HG03064 (cell line): ENCODE measurements at regions not wholly inside any gene's neighbourhood (a gene's known extent, or its start where the extent isn't known, plus 50 kb on each side); places are given as distances from the start of the nearest gene placed in this dataset.
"Not testable (repeated sequence)": the region's sequence is repeated elsewhere in the genome, so short reads cannot be mapped to it uniquely, and the experiment has no call there.

Experiments
- ATAC-seq: cut with Tn5 transposase; IDR thresholded peaks from one replicate; pipeline ENCODE4 v1.9.1; 2021; ENCODE audit warnings: low read depth; ENCODE audit not compliant: unreplicated experiment

DNA sequence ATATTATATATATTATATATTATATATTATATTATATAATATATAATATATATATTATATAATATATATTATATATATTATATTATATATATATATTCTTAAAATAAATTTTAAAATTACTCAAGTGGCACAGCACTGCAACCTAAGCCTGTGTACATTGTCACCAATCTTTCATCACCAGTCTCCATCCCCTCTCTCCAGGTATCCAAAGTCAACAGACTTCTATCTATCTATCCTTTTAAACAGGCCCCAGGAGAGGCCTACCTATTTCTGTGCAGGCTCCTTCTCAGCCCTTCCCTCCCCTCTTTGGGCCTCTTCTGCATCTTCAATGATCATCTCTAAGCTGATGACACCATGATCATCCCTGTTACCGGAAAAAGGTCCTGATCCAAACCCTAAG is 111.7 kb downstream of the RHOU start:
- no peak for ATAC-seq

DNA sequence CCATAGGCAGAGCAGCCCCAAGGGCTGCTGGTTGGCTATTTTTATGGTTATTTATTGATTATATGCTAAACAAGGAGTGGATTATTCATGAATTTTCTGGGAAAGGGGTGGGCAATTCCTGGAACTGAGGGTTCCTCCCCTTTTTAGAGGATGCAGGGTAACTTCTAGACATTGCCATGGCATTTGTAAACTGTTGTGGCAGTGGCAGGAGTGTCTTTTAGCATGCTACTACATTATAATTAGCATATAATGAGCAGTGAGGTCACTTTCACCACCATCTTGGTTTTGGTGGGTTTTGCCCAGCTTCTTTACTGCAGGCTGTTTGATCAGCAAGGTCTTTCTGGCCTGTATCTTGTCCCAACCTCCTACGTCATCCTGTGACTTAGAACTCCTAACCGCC is 112.2 kb downstream of the RHOU start:
- not testable (repeated sequence) for ATAC-seq

DNA sequence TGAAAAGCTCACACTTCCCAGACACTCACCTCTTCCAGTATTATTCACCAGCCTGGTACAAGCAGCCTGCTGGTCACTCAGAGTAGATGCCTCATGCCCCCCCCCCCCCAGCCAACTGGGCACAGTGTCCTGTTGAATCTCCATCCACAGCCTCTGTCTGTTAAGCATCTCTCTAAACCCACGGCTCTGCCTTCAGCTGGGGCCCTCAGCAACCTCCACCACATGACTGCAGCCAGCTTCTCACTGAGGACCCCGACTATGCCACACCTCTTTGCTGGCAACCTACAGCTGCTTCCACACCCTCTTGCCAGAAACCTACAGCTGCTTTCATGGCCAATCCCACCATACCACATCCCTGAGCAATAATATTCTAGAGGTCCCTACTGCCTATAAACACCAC is 113.1 kb downstream of the RHOU start:
- ATAC-seq, result no peak

DNA sequence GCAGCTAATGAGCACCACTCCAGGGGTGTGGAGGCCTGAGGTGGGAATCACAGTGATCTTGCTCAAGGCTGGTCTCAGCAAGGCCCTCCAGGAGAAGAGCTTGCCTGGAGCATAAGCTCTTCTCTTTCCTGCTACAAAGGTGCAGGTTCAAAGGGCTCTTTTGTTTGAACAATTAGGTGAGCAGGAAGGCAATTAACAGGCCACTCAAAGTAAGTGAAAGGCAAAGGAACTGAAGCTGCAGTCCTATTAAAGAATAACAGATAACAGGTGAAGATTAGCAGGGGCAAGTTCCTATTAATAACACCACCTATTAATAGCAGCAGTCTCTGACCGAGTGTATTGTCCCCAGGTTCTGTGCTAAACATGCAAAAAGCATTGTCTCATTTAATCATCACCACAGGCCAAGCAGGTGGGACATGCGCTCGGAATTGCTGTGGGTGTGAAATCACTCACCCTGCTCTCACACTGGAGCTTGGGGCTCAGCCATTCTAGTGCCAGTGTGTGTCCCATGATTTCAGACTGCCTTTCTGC is 113.8 kb downstream of the RHOU start:
- no peak for ATAC-seq

DNA sequence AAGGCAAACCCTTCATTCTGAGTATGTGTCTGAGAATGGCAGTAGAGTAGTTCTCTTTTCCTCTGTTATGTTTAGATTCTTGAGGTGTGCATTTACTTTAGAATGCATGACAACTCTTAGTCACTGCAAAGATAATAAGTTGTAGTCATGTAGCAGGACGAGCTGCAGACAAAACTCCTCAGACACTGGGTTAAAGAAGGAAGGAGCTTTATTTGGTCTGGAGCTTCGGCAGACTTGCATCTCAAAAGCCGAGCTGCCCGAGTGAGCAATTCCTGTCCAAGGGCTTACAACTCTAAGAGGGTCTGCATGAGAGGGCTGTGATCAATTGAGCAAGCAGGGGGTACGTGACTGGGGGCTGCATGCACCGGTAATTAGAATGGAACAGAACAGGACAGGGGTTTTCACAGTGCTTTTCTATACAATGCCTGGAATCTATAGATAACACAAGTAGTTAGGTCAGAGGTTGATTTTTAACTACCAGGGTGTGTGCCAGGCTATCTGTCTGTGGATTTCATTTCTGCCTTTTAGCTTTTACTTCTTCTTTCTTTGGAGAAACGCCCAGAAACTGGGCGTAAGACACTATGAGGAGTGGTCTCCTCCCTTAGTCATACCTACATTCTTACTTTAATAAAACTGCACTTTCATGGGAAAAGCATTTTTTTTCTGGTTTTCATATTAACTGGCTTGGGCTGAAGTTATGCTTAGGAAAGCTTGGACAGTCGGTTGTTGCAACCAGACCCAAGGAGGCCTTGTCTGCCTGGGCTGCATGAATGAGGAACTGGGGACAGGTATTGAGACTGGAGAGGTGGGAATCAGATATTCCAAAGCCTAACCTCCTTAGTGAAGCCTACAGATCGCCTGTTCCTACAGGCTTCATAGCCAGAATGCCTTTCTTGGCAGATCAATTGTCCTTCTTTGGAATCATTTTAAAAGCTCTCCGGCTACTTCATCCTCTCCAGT is 115.1 kb downstream of the RHOU start:
- ATAC-seq, result no peak

DNA sequence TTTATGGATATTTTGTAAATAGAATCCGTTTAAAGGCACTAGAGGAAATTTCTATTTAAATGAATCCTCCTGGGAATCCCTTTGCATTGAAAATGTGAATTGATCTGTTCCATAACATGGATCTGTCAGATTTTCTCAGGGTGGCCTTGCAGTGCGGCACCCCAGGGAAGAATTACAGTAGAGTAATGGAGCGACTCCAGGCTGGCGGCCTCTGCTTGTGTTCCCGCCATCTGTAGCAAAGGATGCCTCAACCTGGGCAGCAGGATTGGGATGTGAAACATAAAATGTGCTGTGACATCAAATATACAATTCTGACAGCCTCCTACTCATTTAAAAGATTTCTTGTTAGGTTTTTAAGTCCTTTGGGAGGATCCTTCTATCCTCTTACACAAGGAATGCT is 115.9 kb downstream of the RHOU start:
- ATAC-seq, result no peak

DNA sequence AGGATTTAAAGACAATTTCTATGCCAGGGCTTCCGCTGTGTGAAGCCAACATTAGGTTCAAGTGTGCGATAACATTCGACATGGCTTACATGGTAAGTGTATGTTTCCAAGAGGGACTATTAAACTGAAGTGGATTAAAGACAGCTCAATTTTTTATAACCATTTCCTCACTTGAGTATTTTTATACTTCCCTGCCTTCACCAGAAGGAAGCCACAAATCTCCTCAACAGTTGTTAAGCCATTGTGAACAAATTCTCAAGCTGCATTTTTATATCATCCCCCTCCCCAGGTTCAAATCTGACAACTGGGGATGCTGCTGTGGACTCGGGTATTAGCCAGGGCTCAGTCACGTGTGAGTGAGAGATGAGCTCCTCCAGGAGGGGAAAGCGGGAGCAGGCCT is 116.3 kb downstream of the RHOU start:
- no peak for ATAC-seq

DNA sequence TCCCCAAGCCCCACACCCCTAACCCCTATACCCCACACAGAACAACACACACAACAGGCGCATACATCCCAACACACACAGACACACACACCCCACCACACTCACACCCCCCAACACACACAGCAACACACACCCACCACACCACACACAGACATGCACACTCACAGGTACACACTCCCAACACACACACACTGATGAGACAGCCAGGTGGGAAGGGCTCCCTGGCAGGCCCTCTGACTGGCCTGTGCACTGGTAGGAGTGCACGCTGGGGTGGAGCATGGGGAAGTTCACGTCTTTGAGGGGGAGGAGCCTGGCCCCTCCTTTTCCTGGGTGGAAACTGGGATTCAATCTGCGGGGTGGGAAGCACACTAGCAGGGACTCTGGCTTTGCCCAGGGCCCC is 116.7 kb downstream of the RHOU start:
- no peak for ATAC-seq

DNA sequence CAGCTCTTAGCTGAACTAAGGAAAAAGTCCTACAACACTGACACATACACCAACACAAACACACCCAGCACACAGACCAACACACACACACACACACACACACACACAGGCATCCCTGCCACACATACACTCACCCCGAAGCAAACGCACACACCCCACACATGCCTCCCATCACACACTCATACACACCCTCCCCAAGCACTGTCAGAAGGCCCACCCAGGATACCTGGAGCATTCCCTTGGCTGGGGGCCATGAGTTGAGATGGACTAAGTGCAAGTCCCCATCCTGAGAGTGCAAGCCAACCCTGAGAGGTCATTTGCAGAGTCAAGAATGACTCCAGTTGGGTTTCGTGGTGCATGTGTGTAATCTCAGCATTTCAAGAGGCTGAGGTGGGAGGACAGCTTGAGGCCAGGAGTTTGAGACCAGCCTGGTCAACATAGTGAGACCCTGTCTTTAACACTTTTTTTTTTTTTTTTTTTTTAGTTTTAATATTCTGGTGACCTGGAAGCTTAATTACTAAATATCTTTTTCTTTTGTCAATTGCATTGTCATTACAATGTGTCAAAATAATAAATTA is 117.3 kb downstream of the RHOU start:
- ATAC-seq, result no peak

DNA sequence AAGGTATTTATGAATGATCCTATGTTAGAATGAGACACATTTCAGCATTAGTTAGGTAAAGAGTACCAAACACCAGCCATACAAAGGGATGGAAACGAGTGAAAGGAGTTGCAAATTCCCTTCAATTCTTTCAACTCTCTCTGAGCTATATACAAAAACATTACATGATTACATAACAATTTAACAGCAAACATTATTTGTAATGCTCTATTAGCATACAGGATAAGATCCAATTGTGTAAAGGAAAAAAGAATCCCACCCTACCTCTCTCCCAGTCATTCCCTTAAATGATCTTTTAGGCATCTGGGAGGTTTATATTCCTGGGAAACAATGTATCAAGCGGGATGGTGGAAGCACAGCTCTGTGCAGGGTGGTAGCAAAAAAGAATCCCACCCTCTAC is 117.9 kb downstream of the RHOU start:
- ATAC-seq, result no peak

DNA sequence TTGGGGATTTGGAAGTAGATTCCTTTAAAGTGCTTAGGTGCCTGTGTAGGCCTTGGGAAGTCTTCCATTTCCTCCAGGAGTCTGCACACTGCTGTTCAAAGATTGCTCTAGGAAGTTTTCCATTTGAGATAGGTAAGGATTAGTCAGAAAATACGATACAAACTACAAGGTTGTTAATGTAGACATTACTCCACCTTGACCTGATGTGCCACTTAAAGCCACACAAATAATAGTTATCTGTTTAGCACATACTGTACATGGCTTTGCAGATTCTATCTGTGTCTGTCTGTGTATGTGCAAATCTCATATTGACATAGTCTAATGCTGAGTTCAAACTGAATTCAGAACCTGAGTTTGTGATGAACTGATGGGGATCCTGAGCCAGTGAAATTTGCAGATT is 118.4 kb downstream of the RHOU start:
- ATAC-seq, result no peak

DNA sequence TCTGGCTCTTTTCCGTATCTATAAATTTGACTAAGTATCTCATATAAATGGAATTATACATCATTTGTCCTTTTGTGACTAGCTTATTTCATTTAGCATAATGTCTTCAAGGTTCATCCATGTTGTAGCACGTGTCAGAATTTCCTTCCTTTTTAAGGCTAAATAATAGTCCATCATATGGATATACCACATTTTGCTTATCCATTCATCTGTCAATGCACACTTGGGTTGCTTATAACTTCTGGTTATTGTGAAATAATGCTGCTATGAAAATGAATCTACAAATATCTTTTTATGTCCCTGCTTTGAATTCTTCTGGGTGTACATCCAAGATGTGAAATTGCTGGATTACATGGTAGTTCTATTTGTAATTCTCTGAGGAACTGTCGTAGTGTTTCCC is 119.6 kb downstream of the RHOU start:
- no peak for ATAC-seq

DNA sequence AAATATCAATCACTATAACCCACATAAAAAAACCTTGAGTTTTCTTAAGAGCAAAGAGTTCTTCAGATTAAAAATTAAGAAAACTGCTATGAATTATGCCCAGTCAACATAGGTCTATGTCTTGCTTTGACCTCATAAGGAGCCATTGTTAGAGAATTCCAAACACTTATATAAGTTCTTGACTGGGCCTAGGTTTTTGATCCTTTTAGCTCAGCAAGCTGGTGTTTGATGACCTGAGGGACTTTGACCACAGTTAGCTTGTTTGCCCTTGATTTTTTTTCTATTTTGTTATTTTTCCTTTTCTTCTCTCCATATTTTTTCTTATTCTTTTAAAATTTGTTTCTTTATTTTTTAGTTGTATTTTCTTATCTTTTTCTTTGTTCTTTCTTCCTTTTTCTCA is 122.3 kb downstream of the RHOU start:
- no peak for ATAC-seq

DNA sequence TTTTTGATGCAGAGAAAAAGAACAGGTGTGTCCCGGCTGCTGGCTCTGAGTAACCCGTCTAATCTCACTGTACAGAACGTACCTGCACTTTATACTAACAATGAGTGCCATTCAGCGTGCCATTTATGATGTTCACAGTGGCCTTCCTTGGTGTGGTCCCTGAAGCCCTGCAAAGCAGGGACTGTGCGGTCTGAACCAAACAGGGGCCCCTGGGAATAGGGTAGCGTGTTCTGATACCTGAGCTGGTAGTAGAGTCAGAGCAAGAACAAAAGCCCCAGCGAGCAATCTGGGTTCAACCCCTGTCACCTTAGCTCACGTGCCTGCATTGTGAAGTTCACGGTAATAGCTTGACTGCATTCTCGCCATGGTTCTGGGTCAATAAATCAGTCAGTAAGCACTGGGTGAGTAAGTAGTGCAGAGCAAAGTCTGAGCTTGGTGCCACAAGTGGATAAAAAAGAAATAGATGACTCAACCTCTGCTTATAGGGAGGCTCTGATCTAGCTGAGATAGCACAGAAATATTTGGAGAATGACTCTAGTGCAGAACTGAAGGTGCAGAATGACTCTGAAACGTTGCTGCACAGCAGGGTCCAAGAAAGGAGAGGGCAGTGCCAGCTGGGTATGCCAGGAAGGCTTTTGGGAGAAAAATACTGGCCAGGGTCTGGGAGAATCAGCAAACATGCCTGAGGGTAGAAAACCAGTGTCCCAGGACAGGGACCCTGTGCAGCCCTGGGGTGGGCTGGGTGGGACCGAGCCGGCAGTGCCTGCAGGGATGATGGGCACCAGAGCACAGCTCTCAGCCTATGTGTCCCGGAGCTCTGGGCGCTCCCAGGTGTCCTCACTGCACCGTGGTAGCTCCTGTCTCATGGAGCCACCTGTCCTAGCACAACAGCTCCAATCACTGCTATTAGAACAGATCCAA is 125.9 kb downstream of the RHOU start:
- ATAC-seq, result peak; percentile 67

DNA sequence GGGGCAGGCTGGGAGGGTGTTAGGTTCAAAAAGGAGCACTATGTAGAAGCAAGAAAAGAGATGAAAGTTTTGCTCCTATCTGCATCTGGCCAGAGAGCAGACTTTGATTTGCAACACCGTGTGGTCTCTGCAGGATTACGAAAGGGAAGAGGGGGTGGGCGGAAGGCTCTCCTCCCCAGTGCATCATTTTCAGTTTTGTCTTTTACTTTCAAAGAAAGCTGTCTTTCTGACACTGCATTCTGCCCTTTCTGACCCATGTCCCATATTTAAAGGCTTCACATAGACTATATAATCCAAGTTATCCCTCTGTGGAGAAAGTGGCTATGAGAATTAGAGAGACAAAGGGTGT is 126.5 kb downstream of the RHOU start:
- no peak for ATAC-seq

DNA sequence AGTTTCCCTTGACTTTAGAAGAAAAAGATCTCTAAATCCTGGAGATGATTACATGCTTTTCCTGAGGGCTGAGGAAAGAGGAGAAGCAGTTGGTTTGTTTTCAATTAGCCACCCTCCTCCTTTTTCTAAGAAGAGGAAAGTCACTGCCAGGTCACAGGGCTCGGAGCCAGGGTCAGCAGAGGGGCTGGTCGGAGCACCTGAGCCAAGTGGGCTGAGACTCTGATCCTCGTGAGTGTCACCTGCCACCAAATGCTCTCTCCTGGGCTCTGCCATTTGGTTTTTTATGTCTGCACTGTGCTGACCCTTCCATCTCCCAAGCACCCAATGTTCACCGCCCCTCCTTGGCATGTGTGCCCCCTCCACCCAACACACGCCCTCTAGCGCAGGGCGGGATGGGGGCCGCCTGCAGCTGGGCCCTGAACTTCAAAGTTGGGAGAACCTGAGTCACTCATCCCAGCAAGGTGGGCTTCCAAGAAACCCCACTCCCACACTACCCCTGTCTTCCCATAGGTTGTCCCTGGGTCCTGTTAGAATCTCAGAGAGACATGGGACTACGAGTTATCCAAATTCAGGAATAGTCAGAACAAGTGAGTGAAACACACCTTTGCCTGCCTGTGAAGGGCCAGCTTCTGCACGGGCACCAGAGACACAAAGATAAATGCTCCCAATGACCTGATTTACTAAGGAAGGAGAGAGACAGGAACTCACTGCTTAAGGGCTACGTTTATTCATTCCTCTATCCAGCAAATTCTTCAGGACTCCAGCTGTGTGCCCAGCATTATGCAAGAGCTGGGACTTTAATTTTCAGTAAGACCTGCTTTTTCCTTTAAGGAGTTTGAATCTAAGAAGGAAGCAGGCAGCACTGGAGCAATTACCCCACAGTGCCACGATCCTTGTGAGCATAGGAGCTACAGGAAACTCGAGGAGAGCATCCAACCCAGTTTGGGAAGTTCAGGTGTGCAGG is 127.5 kb downstream of the RHOU start:
- ATAC-seq, result no peak

DNA sequence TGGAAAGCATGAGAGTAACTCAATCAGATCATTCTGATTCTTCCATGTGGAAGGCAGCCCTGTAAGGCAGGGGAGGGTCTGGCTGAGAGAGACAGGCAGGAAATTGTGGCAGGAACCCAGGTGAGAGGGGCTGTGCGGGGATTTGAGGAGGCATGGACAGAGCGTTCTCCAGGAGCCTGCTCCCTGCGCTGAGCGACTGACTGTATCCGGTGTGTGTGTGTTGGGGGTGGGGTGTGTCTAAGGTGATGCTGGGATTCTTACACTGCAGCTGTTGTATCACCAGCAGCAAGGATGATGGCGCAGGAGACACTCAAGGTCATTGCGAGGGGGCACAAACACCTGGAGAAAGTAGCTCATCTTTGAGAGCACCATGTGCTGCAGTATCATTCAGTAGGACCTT is 128.5 kb downstream of the RHOU start:
- no peak for ATAC-seq

DNA sequence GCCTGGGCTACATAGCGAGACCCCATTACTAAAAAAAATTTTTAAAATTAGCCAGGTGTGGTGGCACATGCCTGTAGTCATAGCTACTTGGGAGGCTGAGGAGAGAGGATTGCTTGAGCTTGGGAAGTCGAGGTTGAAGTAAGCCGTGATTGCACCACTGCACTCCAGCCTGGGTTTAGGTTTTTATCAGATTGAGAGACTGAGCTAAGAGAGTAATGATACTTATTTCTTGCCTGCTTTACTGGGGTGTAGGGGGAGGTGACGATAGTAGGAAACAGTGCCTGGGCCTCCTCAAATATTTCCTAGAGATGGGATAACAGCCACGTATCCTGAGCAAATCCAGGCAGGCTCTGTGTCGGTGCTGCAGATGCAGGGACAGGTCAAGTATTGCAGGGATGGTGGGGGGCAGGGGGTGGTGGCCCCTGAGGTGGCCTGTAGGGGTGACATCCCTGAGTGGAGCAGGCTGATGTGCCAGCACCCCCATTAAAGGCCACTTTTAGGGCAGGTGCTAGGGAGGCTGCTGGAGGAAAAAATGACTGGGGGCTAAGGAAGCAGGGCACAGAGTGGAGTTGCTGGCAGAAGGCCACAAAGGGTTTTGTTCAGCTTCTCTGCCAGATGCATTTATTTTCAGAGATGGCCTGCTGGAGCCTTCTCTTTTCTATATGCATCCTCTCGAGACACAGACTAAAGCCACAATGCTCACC is 130.5 kb downstream of the RHOU start:
- ATAC-seq, result no peak

DNA sequence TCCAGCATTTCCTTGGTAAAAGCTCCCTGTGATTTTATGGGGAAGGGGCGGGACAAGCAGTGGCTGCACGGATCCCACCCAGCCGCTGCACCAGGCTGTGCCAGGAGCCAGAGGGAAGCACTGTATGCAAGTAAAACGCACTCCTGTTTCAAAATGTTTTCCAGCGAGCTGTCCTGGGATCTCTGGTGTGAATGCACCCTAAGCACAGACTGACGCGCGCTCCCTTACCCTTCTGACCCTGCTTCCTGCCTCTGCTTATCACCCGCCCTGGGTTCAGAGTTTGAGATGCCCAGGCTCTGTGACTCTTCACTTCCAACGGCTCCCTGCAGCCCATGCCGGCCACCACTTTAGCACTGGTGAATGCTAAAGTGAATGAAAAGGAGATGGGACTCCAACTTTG is 131.2 kb downstream of the RHOU start:
- ATAC-seq, result no peak
